GM21786 (cell line): ENCODE measurements at regions not wholly inside any gene's neighbourhood (a gene's known extent, or its start where the extent isn't known, plus 50 kb on each side); places are given as distances from the start of the nearest gene placed in this dataset.
"Not testable (repeated sequence)": the region's sequence is repeated elsewhere in the genome, so short reads cannot be mapped to it uniquely, and the experiment has no call there.

Experiments
- ATAC-seq: cut with Tn5 transposase; IDR thresholded peaks from one replicate; pipeline ENCODE4 v1.9.1; 2021; ENCODE audit not compliant: unreplicated experiment

DNA sequence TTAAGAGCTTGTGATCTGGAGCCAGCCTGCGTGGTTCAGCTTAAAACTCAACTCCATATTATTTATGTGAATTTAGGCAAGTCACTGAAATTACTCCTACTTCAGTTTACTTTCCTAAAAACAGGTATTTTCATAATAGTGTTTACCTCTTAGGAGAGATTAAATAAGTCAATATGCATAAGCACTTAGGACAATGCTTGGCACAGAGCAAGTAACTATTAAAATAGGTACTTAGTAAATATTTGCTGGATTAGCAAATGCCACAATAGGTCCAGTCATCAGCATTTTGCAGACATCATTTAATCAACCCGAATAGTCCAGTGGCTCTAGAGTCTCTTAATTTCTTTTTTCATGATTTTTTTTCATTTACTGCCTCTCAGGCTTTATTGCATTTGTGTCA is 78.6 kb upstream of the PTPRK start:
- no peak for ATAC-seq

GRCh38 chr6:128598571-128598970 is 78.2 kb upstream of the PTPRK start:
- no peak for ATAC-seq

GRCh38 chr6:128597956-128598355 is 77.6 kb upstream of the PTPRK start:
- ATAC-seq = no peak

DNA sequence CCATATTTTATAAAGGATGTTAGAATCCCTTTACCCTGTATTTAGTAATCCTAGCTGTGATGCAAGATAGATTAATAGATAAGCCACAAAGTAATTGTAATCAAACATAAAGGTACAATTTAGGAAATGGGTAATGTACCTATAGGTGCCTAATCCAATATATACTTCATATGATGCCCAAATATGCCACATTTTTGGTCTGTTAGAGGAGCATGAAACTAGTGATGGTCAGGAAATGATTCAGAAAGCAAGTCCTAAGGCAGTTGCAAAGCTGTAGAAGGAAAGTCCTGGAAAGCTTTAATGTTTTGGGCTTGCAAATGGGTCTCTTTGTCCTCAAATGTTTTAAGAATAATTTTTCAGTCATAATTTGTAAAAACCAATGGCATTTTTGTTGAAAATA is 76.6 kb upstream of the PTPRK start:
- ATAC-seq = no peak

DNA sequence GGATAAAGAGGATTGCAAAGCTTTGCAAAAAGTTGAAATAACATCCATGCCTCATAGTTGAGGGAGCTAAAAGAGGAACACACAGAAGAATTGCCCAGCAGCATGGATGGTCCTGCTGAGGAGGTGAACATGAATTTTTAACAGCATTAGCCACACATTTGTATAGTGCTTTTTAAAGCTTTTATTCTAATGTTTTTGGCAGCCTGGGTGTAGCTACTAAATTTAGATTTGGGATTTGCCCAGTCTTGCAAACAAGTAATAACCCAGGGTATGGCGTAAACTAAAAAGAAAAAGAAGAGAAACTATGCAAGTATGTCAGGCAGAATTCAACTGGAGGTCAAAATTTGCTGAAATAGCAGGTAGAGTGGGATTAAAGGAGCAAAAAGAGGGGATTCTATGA is 75.1 kb upstream of the PTPRK start:
- no peak for ATAC-seq

DNA sequence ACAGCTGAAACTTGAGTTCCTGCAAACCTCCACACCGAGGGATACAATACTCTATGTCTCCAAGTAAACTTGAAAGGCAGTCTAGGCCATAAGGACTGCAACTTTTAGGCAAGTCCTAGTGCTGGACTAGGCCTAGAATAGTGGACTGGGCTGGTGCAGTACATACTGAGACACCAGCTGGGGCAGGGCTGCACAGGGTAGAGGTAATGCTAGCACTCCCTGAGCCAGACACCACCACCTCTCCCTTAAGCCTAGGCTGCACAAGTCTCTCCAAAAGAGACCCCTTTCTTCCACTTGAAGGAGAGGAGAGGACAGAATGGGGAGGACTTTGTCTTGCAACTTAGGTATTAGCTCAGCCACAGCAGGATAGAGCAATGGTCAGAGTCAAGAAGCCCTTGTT is 65.7 kb upstream of the PTPRK start:
- no peak for ATAC-seq

- ATAC-seq = no peak
These were observed 60.1 kb upstream of the PTPRK start for GRCh38 chr6:128580224-128581110.

DNA sequence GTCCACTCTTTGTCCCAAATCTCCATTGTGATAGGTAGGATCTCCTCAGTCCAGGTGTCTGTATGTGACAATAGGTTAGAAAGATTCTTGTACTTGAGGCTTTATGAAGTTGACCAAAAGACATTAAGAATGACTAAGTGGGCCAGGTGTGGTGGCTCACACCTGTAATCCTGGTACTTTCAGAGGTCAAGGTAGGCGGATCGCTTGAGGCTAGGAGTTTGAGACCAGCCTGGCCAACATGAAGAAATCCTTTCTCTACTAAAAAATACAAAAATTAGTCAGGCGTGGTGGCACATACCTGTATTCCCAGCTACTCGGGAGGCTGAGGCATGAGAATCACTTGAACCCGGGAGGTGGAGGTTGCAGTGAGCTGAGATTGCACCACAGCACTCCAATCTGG is 54.9 kb upstream of the PTPRK start:
- ATAC-seq = not testable (repeated sequence)

DNA sequence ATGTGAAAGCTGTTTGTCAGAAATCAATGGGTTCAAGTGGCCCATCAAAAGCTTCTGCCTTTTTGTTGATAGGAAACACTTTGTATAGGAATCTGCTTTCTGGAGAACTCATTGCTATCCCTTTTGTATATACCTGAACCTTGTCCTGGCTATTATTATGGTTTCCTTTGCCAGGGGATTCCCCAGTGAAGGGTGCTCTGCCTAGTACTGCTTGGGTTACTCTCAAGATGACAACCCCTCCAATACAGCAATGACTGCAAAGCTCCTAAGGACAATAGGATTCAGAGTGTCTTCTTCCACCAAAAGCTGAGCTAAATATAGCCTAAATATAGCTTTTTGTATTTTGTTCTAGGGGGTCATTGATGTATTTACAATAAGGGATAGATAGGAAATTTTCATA is 54.0 kb upstream of the PTPRK start:
- ATAC-seq = no peak

DNA sequence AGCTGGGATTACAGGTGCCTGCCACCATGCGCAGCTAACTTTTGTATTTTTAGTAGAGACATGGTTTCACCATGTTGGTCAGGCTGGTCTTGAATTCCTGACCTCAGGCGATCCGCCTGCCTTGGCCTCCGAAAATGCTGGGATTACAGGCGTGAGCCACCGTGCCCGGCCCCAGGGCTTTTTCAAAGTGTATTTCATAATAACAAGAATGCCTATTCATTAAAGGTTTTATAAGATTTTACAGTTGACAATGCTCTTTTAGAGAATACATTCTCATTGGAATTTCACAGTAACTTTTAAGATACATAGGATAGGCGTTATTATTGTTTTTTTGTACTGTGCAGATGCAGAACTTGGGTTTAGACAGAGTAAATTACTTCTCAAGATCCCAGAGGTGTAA is 52.6 kb upstream of the PTPRK start:
- no peak for ATAC-seq

GRCh38 chr6:128572294-128572693 is 51.9 kb upstream of the PTPRK start:
- no peak for ATAC-seq

GRCh38 chr6:128570680-128571063 is 50.3 kb upstream of the PTPRK start:
- ATAC-seq = no peak

GRCh38 chr6:128569732-128570679 is 49.6 kb upstream of the PTPRK start:
- ATAC-seq = no peak
